Esophagus squamous epithelium (tissue), 4 donors: ENCODE measurements at regions not wholly inside any gene's neighbourhood (a gene's known extent, or its start where the extent isn't known, plus 50 kb on each side); places are given as distances from the start of the nearest gene placed in this dataset.

ENCODE experiments used
- POLR2A ChIP-seq, 4 donors: fragments of 450-650 bp; IDR thresholded peaks; one replicate each; pipeline ENCODE4 v1.6.1; 2017; ENCODE audit warnings: antibody characterized with exemption in 4 of 4, mild to moderate bottlenecking in 4 of 4, moderate library complexity in 3 of 4
- TF ChIP-seq, protein P1 (sequence below), 6 experiments: fragments of 450-650 bp in 4 of 6; fragments of 200-600 bp in 2 of 6; sonication (generic) in 2 of 6; IDR thresholded peaks; one replicate each; pipeline ENCODE4 v1.5.1; 2016 to 2019; ENCODE audit warnings: antibody characterized with exemption in 6 of 6, mild to moderate bottlenecking in 4 of 6, moderate library complexity in 4 of 6

GRCh38 chr20:53712212-53712977, 118.8 kb upstream of the ZNF217 start:
- TF ChIP-seq, protein P1, sequence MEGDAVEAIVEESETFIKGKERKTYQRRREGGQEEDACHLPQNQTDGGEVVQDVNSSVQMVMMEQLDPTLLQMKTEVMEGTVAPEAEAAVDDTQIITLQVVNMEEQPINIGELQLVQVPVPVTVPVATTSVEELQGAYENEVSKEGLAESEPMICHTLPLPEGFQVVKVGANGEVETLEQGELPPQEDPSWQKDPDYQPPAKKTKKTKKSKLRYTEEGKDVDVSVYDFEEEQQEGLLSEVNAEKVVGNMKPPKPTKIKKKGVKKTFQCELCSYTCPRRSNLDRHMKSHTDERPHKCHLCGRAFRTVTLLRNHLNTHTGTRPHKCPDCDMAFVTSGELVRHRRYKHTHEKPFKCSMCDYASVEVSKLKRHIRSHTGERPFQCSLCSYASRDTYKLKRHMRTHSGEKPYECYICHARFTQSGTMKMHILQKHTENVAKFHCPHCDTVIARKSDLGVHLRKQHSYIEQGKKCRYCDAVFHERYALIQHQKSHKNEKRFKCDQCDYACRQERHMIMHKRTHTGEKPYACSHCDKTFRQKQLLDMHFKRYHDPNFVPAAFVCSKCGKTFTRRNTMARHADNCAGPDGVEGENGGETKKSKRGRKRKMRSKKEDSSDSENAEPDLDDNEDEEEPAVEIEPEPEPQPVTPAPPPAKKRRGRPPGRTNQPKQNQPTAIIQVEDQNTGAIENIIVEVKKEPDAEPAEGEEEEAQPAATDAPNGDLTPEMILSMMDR (IDR thresholded peaks at IDR 0.05): no peak
- TF ChIP-seq POLR2A (IDR thresholded peaks at IDR 0.05): no peak
